GM12875 (cell line): ENCODE measurements at regions not wholly inside any gene's neighbourhood (a gene's known extent, or its start where the extent isn't known, plus 50 kb on each side); places are given as distances from the start of the nearest gene placed in this dataset.

ENCODE experiments used
- H3K4me3 ChIP-seq: one replicate; pipeline ENCODE4 v1.5.1; 2011; ENCODE audit warnings: low read depth, low read length, control low read depth
- TF ChIP-seq, protein P1 (sequence below): IDR thresholded peaks from 2 replicates; pipeline ENCODE4 v1.5.1; 2011; ENCODE audit warnings: low read depth, mild to moderate bottlenecking, control low read depth, inconsistent platforms, low read length, moderate library complexity, borderline replicate concordance; ENCODE audit not compliant: insufficient read depth

DNA sequence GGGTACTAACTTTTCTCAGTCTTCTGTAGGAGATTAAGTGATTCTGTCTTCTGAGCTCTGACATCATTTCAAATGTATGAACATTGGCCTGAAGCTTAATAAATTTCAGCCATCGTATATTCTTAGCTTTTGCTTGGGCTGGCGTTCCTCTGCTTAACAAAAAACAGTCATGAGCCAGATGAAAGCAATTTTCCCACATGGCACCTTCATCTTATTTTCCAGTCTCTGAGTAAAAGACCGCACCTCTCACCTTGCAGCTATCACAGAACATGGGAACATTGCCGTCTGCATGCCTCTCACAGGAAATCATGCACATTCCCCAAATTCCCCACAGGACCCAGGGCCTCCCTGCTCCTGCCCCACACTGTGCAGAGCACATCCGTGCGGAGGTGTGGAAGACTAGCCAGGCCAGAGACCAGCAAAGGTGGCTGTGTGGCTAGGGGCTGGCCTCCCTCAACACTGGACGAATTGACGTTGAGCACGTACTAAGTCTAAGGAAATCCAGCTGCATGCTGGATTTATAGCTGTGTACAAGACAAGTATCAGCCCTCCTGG lies 531.8 kb upstream of the ID2 start:
- H3K4me3 ChIP-seq = no peak overlapping the region
- TF ChIP-seq, protein P1, sequence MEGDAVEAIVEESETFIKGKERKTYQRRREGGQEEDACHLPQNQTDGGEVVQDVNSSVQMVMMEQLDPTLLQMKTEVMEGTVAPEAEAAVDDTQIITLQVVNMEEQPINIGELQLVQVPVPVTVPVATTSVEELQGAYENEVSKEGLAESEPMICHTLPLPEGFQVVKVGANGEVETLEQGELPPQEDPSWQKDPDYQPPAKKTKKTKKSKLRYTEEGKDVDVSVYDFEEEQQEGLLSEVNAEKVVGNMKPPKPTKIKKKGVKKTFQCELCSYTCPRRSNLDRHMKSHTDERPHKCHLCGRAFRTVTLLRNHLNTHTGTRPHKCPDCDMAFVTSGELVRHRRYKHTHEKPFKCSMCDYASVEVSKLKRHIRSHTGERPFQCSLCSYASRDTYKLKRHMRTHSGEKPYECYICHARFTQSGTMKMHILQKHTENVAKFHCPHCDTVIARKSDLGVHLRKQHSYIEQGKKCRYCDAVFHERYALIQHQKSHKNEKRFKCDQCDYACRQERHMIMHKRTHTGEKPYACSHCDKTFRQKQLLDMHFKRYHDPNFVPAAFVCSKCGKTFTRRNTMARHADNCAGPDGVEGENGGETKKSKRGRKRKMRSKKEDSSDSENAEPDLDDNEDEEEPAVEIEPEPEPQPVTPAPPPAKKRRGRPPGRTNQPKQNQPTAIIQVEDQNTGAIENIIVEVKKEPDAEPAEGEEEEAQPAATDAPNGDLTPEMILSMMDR = no peak

DNA sequence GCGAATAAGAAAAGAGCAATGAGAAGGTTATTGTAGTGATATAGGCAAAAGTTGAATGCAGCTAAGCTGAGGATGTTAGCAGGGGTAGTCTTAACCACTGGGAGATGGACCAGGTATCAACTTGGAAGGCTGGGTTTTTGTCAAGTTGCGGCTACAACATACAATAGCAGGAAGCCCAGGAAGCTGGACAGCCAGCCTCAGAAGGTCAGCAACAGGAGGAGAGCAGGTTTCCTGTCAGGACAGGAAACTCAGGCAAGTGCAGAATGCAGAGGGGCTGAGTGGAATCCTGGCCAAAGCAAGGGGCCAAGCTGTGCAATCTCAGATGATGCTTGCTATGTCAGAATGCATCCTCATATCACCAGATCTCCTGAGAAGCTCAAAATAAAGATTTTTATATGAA lies 530.0 kb upstream of the ID2 start:
- no peak overlapping the region for H3K4me3 ChIP-seq
- TF ChIP-seq, protein P1 = no peak

DNA sequence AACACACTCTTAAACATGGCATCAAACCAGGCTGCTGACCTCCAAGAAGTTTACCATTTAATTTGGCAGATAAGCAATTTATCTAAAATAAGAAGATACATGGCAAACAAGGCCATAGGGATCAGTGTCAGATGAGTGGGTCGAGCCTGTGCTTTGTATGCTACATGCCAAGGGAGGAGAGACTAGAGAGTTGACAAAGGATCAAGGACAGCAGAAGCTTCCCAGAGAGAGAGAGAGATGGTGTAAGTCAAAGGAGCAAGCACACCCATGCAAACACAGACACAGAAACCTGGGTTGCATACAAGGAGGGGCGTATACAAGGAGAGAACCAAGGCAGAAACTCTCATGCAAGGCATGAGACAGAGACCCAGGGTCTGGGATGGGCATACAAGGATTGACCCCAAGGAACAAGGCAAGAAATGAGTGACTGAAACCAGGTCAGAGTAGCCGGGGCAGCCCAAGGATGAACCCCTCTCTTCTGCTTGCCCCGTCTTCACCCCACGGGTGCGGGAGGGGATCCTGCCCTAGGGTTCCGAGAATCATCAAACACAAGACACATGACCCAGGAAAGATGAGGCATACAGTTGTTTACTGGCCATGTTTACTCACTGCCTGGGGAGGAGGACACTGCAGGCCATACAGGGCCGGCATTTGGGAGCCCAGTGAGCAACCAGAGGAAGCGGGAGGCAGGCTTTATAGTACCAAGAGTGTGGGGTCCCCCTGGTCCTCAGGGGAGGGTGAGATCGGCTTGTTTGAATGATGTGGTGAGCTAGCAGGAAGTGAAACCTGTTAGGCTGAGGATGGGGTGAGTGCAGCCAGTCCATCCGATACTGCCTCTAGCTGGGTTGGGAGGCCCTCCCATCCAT lies 529.2 kb upstream of the ID2 start:
- TF ChIP-seq, protein P1 = no peak

DNA sequence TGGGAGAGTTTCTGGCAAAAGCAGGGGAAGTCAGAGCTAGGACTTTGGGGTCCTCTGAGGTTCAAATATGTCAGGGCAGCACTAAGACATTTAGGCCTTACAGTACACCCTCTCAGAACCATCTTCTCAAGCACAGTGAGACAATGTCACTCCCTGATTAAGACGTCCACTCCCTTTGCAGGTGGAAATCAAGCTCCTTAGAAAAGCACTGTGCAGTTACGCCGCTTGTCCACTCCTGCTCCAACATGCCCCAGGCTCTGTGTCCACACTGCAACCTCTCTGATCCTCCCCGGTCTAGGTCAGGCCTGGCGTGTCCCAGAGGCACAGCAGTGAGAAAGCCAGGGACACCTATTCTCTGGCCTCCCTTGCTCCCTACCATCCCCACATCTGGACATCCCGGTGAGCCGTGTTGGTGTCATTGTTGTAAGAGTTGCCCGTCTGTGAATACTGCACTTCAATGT lies 528.6 kb upstream of the ID2 start:
- TF ChIP-seq, protein P1 = no peak
- H3K4me3 ChIP-seq = no peak overlapping the region

More for the DNA sequence above, 529.2 kb upstream of the ID2 start:
- H3K4me3 ChIP-seq = no peak overlapping the region

DNA sequence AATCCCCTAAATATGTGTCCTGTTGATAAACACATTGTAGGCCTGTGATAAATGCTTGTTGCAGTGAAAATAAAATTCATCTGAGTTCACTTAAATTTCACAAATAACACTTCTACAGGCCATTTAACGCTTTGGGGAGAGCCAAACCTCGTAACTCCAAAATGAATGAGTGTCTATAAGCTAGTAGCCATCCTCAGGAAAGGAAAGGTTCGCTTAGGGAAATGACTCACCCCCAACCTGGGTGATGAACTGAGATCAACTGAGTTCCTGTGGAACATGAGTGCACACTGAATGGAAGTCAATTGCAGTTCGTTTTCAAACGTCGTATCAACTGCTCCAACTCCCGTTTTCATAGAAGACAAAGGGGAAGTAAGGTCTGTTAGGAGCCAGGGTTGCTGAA lies 527.6 kb upstream of the ID2 start:
- H3K4me3 ChIP-seq = no peak overlapping the region
- TF ChIP-seq, protein P1 = no peak

DNA sequence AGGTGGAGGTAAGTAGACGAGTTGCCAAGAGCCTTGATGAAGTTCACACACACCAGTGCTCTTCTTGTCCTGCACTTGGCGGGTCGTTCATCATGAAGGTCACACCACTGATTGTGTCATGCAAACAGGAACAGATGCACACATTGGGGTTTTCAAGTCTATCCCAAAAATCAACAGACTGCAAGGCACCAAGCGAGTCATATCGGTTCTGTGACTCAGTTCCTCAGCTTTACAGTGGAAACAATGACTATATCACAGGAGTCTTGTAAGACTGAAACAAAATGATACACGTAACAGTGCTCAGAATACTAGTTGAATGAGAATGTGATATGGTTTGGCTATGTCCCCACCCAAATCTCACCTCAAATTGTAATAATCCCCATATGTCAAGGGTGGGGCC lies 526.9 kb upstream of the ID2 start:
- TF ChIP-seq, protein P1 = no peak
- H3K4me3 ChIP-seq = no peak overlapping the region
